GM12892 (cell line): ENCODE measurements at regions not wholly inside any gene's neighbourhood (a gene's known extent, or its start where the extent isn't known, plus 50 kb on each side); places are given as distances from the start of the nearest gene placed in this dataset.

Source experiments
- POLR2AphosphoS5 ChIP-seq: IDR thresholded peaks from 2 replicates; pipeline ENCODE4 v1.6.1; 2011; ENCODE audit warnings: low read depth, low read length, control low read depth
- TAF1 ChIP-seq: IDR thresholded peaks from 2 replicates; pipeline ENCODE4 v1.6.1; 2011; ENCODE audit warnings: low read depth, mild to moderate bottlenecking, control low read depth, low read length, borderline replicate concordance

- TF ChIP-seq POLR2AphosphoS5 (no peak), TAF1 (no peak)
These were observed 78.2 kb upstream of the CHST15 start for GRCh38 chr10:124171561-124171960.
